HCT116 (cell line): ENCODE measurements at regions not wholly inside any gene's neighbourhood (a gene's known extent, or its start where the extent isn't known, plus 50 kb on each side); places are given as distances from the start of the nearest gene placed in this dataset.

ENCODE experiments used
- ATAC-seq: fragments of 200-7000 bp; cut with Tn5 transposase; 2 replicates; pipeline ENCODE4 v1.9.1; 2020; ENCODE audit warnings: mild to moderate bottlenecking, moderate library complexity
- BruUV-seq: library from RNA; stranded (reverse); fragments of 400-500 nt; replicated peaks from 2 replicates; lab custom pipeline; 2021; lab: Mats Ljungman, UMichigan
- CTCF ChIA-PET: fragments of 300-600 bp; sonication (Branson Sonifier 250); formaldehyde crosslinking; loops from one replicate; lab custom pipeline; 2021; ENCODE audit warnings: antibody characterized with exemption; lab: Charles Lee
- POLR2A ChIA-PET: fragments of 300-600, 350-600 bp; sonication (Branson Sonifier 250); formaldehyde crosslinking; loops from one replicate; lab custom pipeline; 2021; ENCODE audit warnings: antibody characterized with exemption; lab: Charles Lee
- RAD21 ChIA-PET, 2 experiments: fragments of 300-600 bp; sonication (Branson Sonifier 250); formaldehyde crosslinking; loops; one replicate each; lab custom pipeline; 2023; ENCODE audit warnings: low total read pairs in 2 of 2; ENCODE audit not compliant: uncharacterized antibody in 2 of 2, unreplicated experiment in 2 of 2, low non-redundant PET in 1 of 2; lab: Charles Lee
- DNase-seq: peaks from one replicate; pipeline ENCODE4 v3.0.0-alpha.2; 2010; ENCODE audit warnings: low read depth, low spot score
- H2AFZ ChIP-seq: fragments of 200-600 bp; shearing (Covaris generic), sonication (generic); 2 replicates; pipeline ENCODE4 v1.6.1; 2017; ENCODE audit warnings: low read depth, mixed run types, mixed read lengths, antibody characterized with exemption, low read length; ENCODE audit not compliant: poor library complexity, severe bottlenecking
- H3K27ac ChIP-seq: 2 replicates; pipeline ENCODE4 v1.5.1; 2012; ENCODE audit warnings: low read depth, low read length
- H3K27me3 ChIP-seq: fragments of 200-600 bp; sonication (generic); 2 replicates; pipeline ENCODE4 v1.6.1; 2016; ENCODE audit warnings: mixed run types, low read length, mixed read lengths; ENCODE audit not compliant: insufficient read depth
- H3K36me3 ChIP-seq, 2 experiments: fragments of 200-500 bp in 1 of 2; fragments of 200-600 bp in 1 of 2; sonication (Bioruptor generic) in 1 of 2; sonication (generic) in 1 of 2; 2 replicates each; pipeline versions ENCODE4 v1.5.1 to v1.6.1; 2014 to 2016; ENCODE audit warnings: low read length in 2 of 2, inconsistent platforms in 1 of 2, mixed read lengths in 1 of 2, mixed run types in 1 of 2; ENCODE audit not compliant: insufficient read depth in 2 of 2, control insufficient read depth in 1 of 2
- H3K4me1 ChIP-seq, 2 experiments: fragments of 200-600 bp in 1 of 2; sonication (generic) in 1 of 2; 2 replicates each; pipeline versions ENCODE4 v1.5.1 to v1.6.1; 2012 to 2017; ENCODE audit warnings: low read length in 2 of 2, inconsistent platforms in 1 of 2, mild to moderate bottlenecking in 1 of 2, mixed read lengths in 1 of 2, mixed run types in 1 of 2, moderate library complexity in 1 of 2; ENCODE audit not compliant: insufficient read depth in 2 of 2, control insufficient read depth in 1 of 2
- H3K4me2 ChIP-seq: fragments of 200-600 bp; sonication (generic); 2 replicates; pipeline ENCODE4 v1.6.1; 2017; ENCODE audit warnings: mixed run types, low read length, mixed read lengths
- H3K4me3 ChIP-seq, 2 experiments: fragments of 200-600 bp in 1 of 2; sonication (generic) in 1 of 2; replicated peaks in 1 of 2; 2 replicates each; pipeline ENCODE4 v1.5.1; 2011 to 2016; ENCODE audit warnings: low read length in 2 of 2, control low read depth in 1 of 2, low read depth in 1 of 2, mild to moderate bottlenecking in 1 of 2, mixed read lengths in 1 of 2, mixed run types in 1 of 2
- H3K79me2 ChIP-seq: fragments of 200-600 bp; sonication (generic); 2 replicates; pipeline ENCODE4 v1.6.1; 2017; ENCODE audit warnings: mild to moderate bottlenecking, mixed run types, low read length, moderate library complexity, mixed read lengths; ENCODE audit not compliant: insufficient read depth
- H3K9ac ChIP-seq: fragments of 200-600 bp; sonication (generic); 2 replicates; pipeline ENCODE4 v1.6.1; 2016; ENCODE audit warnings: low read length, mixed read lengths
- H3K9me2 ChIP-seq: fragments of 200-600 bp; sonication (generic), shearing (Covaris generic); 2 replicates; pipeline ENCODE4 v1.6.1; 2017; ENCODE audit warnings: mixed run types, mild to moderate bottlenecking, moderate library complexity; ENCODE audit not compliant: insufficient read depth
- H3K9me3 ChIP-seq, 2 experiments: fragments of 200-500 bp in 1 of 2; fragments of 200-600 bp in 1 of 2; sonication (Bioruptor generic) in 1 of 2; sonication (generic) in 1 of 2; 2 replicates each; pipeline ENCODE4 v1.6.1; 2014 to 2017; ENCODE audit warnings: low read length in 2 of 2, mixed read lengths in 2 of 2, inconsistent platforms in 1 of 2, low read depth in 1 of 2, mild to moderate bottlenecking in 1 of 2, mixed run types in 1 of 2, moderate library complexity in 1 of 2; ENCODE audit not compliant: control insufficient read depth in 1 of 2, insufficient read depth in 1 of 2
- H4K20me1 ChIP-seq: fragments of 200-600 bp; sonication (generic), shearing (Covaris generic); 2 replicates; pipeline ENCODE4 v1.6.1; 2017; ENCODE audit warnings: mixed run types, mild to moderate bottlenecking, moderate library complexity; ENCODE audit not compliant: insufficient read depth
- CBX3 ChIP-seq: IDR thresholded peaks from 2 replicates; pipeline ENCODE4 v1.6.1; 2012; ENCODE audit warnings: low read depth
- ELF1 ChIP-seq: IDR thresholded peaks from 2 replicates; pipeline ENCODE4 v1.6.1; 2012; ENCODE audit warnings: low read depth, borderline replicate concordance
- EZH2 ChIP-seq: fragments of 200-600 bp; sonication (generic); IDR thresholded peaks from 2 replicates; pipeline ENCODE4 v1.6.1; 2017; ENCODE audit warnings: antibody characterized with exemption, mixed run types
- SRF ChIP-seq: IDR thresholded peaks from 2 replicates; pipeline ENCODE4 v1.6.1; 2012; ENCODE audit warnings: low read depth
- TCF7L2 ChIP-seq: IDR thresholded peaks from 2 replicates; pipeline ENCODE4 v1.7.0; 2011; ENCODE audit warnings: borderline replicate concordance, inconsistent platforms; ENCODE audit not compliant: insufficient read depth, insufficient read length; ENCODE audit errors: extremely low read depth
- YY1 ChIP-seq: IDR thresholded peaks from 2 replicates; pipeline ENCODE4 v1.6.1; 2011; ENCODE audit warnings: low read length, low read depth, moderate library complexity, mild to moderate bottlenecking; ENCODE audit not compliant: insufficient replicate concordance; ENCODE audit errors: extremely low read depth
- ZFX ChIP-seq: fragments of 450-650 bp; IDR thresholded peaks from 2 replicates; pipeline ENCODE4 v1.6.1; 2017
- ZNF274 ChIP-seq: fragments of 200-500 bp; sonication (Bioruptor generic); IDR thresholded peaks from 2 replicates; pipeline ENCODE4 v1.6.1; 2014; ENCODE audit warnings: mild to moderate bottlenecking, low read depth, low read length, inconsistent platforms
- intact Hi-C: fragments of 100-400 bp; cut with micrococcal nuclease; formaldehyde crosslinking; loops from 2 replicates; pipeline ENCODE4 v1.10.0; 2022

- H3K36me3 ChIP-seq = no peaks in the 10 kb centered on the region
- DNase-seq = no peak
- H3K27ac ChIP-seq = no peak overlapping the region
- H3K9me2 ChIP-seq = no peaks in the 10 kb centered on the region
- ChIA-PET CTCF (no interaction called here), POLR2A (no interaction called here), RAD21 (no interaction called here)
- H3K4me3 ChIP-seq = no peak overlapping the region
- H3K9ac ChIP-seq = no peak overlapping the region
- BruUV-seq = no TSS peak
- TF ChIP-seq CBX3 (no peak), YY1 (no peak)
- H3K4me1 ChIP-seq = no peaks in the 10 kb centered on the region
- H2AFZ ChIP-seq = no peak overlapping the region
- H3K9me3 ChIP-seq = no peaks in the 10 kb centered on the region
- no peaks in the 10 kb centered on the region for H3K79me2 ChIP-seq
- no peaks in the 10 kb centered on the region for H3K27me3 ChIP-seq
- H3K4me2 ChIP-seq = no peak overlapping the region
- intact Hi-C loops = no loop called here
- no peaks in the 10 kb centered on the region for H4K20me1 ChIP-seq
- ATAC-seq = no peak
These were observed 117.4 kb upstream of the MAP9 start for GRCh38 chr4:155494037-155494718.

- no peak overlapping the region for H3K4me3 ChIP-seq
- H4K20me1 ChIP-seq = no peaks in the 10 kb centered on the region
- H3K27me3 ChIP-seq = no peaks in the 10 kb centered on the region
- no peak overlapping the region for H3K9ac ChIP-seq
- H3K9me2 ChIP-seq = no peaks in the 10 kb centered on the region
- ATAC-seq = no peak
- ChIA-PET RAD21 (no interaction called here), POLR2A (no interaction called here), CTCF (no interaction called here)
- no peaks in the 10 kb centered on the region for H3K36me3 ChIP-seq
- intact Hi-C loops = no loop called here
- H3K4me1 ChIP-seq = no peaks in the 10 kb centered on the region
- no peak overlapping the region for H3K4me2 ChIP-seq
- DNase-seq = no peak
- no peak overlapping the region for H2AFZ ChIP-seq
- TF ChIP-seq ZFX (no peak), YY1 (no peak), ZNF274 (no peak), TCF7L2 (no peak), EZH2 (no peak), ELF1 (no peak), SRF (no peak)
- no peaks in the 10 kb centered on the region for H3K79me2 ChIP-seq
- no TSS peak for BruUV-seq
- no peaks in the 10 kb centered on the region for H3K9me3 ChIP-seq
- H3K27ac ChIP-seq = no peak overlapping the region
These were observed 114.8 kb upstream of the MAP9 start for GRCh38 chr4:155491336-155492120.
